Esophagus muscularis mucosa (tissue), 4 donors: ENCODE measurements at regions not wholly inside any gene's neighbourhood (a gene's known extent, or its start where the extent isn't known, plus 50 kb on each side); places are given as distances from the start of the nearest gene placed in this dataset.
A peak's percentile ranks its signal among the peaks of the same experiment; 100 is the strongest.

Source experiments
- DNase-seq: peaks from one replicate; pipeline ENCODE4 v3.0.0-alpha.2; 2017; ENCODE audit errors: extremely low spot score
- H3K27ac ChIP-seq, 4 donors: fragments of 200-600 bp; sonication (generic); replicated peaks in 1 of 4; 1 replicate in 3 of 4; 2 replicates in 1 of 4; pipeline ENCODE4 v1.5.1; 2016 to 2019; ENCODE audit warnings: mild to moderate bottlenecking in 1 of 4
- H3K27me3 ChIP-seq, 4 donors: fragments of 200-600 bp; sonication (generic); one replicate each; pipeline versions ENCODE4 v1.5.1 to v1.6.0; 2016 to 2019
- H3K36me3 ChIP-seq, 4 donors: fragments of 200-600 bp; sonication (generic); one replicate each; pipeline ENCODE4 v1.5.1; 2016 to 2019
- H3K4me1 ChIP-seq, 4 donors: fragments of 200-600 bp; sonication (generic); one replicate each; pipeline ENCODE4 v1.5.1; 2016 to 2019
- H3K4me3 ChIP-seq, 4 donors: fragments of 200-600 bp; sonication (generic); 1 replicate in 2 of 4; 2 replicates in 2 of 4; pipeline ENCODE4 v1.5.1; 2016 to 2019; ENCODE audit warnings: mild to moderate bottlenecking in 4 of 4, moderate library complexity in 1 of 4
- H3K9me3 ChIP-seq, 4 donors: fragments of 200-600 bp; sonication (generic); 1 replicate in 3 of 4; 2 replicates in 1 of 4; pipeline ENCODE4 v1.5.1; 2016 to 2019
- CTCF ChIP-seq, 3 experiments: fragments of 200-600 bp in 2 of 3; fragments of 450-650 bp in 1 of 3; sonication (generic) in 2 of 3; IDR thresholded peaks; one replicate each; pipeline ENCODE4 v1.5.1; 2017 to 2019; ENCODE audit warnings: antibody characterized with exemption in 3 of 3, mild to moderate bottlenecking in 2 of 3, moderate library complexity in 1 of 3
- EP300 ChIP-seq: sonication (generic); formaldehyde crosslinking; IDR thresholded peaks from one replicate; pipeline ENCODE4 v1.6.1; 2017; ENCODE audit warnings: antibody characterized with exemption
- POLR2A ChIP-seq: fragments of 450-650 bp; IDR thresholded peaks from one replicate; pipeline ENCODE4 v1.6.1; 2017; ENCODE audit warnings: antibody characterized with exemption, moderate library complexity, mild to moderate bottlenecking, low read depth
- POLR2AphosphoS5 ChIP-seq, 2 donors: sonication (generic); formaldehyde crosslinking; IDR thresholded peaks; one replicate each; pipeline ENCODE4 v1.6.1; 2017; ENCODE audit warnings: antibody characterized with exemption in 2 of 2
- WGBS: methylation state at CpG from one replicate; pipeline ENCODE4 v1.1.5; 2018; 5-methylcytosine and 5-hydroxymethylcytosine counted together
- intact Hi-C: fragments of 100-400 bp; cut with DNase I; formaldehyde crosslinking; loops from one replicate; pipeline ENCODE4 v1.15.1; 2023

GRCh38 chrX:120794525-120794975 lies 81.1 kb downstream of the CT47B1 start:
- Histone ChIP-seq H3K27me3 (no peaks in the 10 kb centered on the region), H3K36me3 (no peaks in the 10 kb centered on the region), H3K4me1 (peaks cover 0 to 10% (median 7%) of the 10 kb centered on the region in 4 donors), H3K4me3 (no peak overlapping the region), H3K27ac (no peak overlapping the region), H3K9me3 (no peaks in the 10 kb centered on the region)
- WGBS, result 40% methylated on average over 2 of the region's 2 CpGs
- TF ChIP-seq EP300 (no peak), POLR2AphosphoS5 (IDR thresholded peaks at IDR 0.05) (no peak), POLR2A (no peak), CTCF (IDR thresholded peaks at IDR 0.05) (no peak)
- intact Hi-C loops, result no loop called here
- no peak for DNase-seq

GRCh38 chrX:120793098-120793497 lies 82.6 kb downstream of the CT47B1 start:
- TF ChIP-seq CTCF (IDR thresholded peaks at IDR 0.05) (no peak), POLR2A (no peak), EP300 (no peak), POLR2AphosphoS5 (IDR thresholded peaks at IDR 0.05) (no peak)

GRCh38 chrX:120791013-120791643 lies 84.5 kb downstream of the CT47B1 start:
- peaks cover 0 to 10% (median 7%) of the 10 kb centered on the region in 4 donors for H3K4me1 ChIP-seq

More at GRCh38 chrX:120793098-120793497, 82.6 kb downstream of the CT47B1 start:
- Histone ChIP-seq H3K27me3 (no peaks in the 10 kb centered on the region), H3K36me3 (no peaks in the 10 kb centered on the region), H3K9me3 (no peaks in the 10 kb centered on the region), H3K4me3 (no peak overlapping the region), H3K27ac (no peak overlapping the region), H3K4me1 (peaks cover 0 to 10% (median 7%) of the 10 kb centered on the region in 4 donors)
- no peak for DNase-seq
- intact Hi-C loops, result no loop called here

GRCh38 chrX:120790552-120790951 lies 85.1 kb downstream of the CT47B1 start:
- intact Hi-C loops, result no loop called here
- Histone ChIP-seq H3K9me3 (no peaks in the 10 kb centered on the region), H3K4me1 (peaks cover 0 to 10% (median 7%) of the 10 kb centered on the region in 4 donors), H3K27me3 (no peaks in the 10 kb centered on the region), H3K36me3 (no peaks in the 10 kb centered on the region), H3K4me3 (no peak overlapping the region), H3K27ac (no peak overlapping the region)
- WGBS, result 50% methylated on average over 4 of the region's 4 CpGs
- no peak for DNase-seq
- TF ChIP-seq POLR2AphosphoS5 (IDR thresholded peaks at IDR 0.05) (no peak), EP300 (no peak), CTCF (IDR thresholded peaks at IDR 0.05) (no peak), POLR2A (no peak)

More at GRCh38 chrX:120791013-120791643, 84.5 kb downstream of the CT47B1 start:
- Histone ChIP-seq H3K4me3 (no peak overlapping the region), H3K9me3 (no peaks in the 10 kb centered on the region), H3K36me3 (no peaks in the 10 kb centered on the region), H3K27me3 (no peaks in the 10 kb centered on the region), H3K27ac (no peak overlapping the region)
- WGBS, result 32% methylated on average over 2 of the region's 2 CpGs
- peak; percentile 11 to 24 for TF ChIP-seq POLR2AphosphoS5 (IDR thresholded peaks at IDR 0.05)
- TF ChIP-seq EP300, result no peak
- DNase-seq, result no peak
- intact Hi-C loops, result no loop called here

- Histone ChIP-seq H3K27ac (no peak overlapping the region), H3K9me3 (no peaks in the 10 kb centered on the region), H3K4me3 (no peak overlapping the region), H3K36me3 (no peaks in the 10 kb centered on the region), H3K4me1 (peaks cover 0 to 10% (median 7%) of the 10 kb centered on the region in 4 donors), H3K27me3 (no peaks in the 10 kb centered on the region)
- no peak for DNase-seq
- intact Hi-C loops, result no loop called here
- 0% methylated on average over 5 of the region's 5 CpGs for WGBS
- peak; percentile 67 to 83 (median 69) for TF ChIP-seq CTCF (IDR thresholded peaks at IDR 0.05)
- no peak for TF ChIP-seq POLR2AphosphoS5 (IDR thresholded peaks at IDR 0.05)
- no peak for TF ChIP-seq EP300
Observed at GRCh38 chrX:120790118-120790517, 85.5 kb downstream of the CT47B1 start.
